NCI-H146 (cell line): ENCODE measurements at regions not wholly inside any gene's neighbourhood (a gene's known extent, or its start where the extent isn't known, plus 50 kb on each side); places are given as distances from the start of the nearest gene placed in this dataset.

Experiments
- DNase-seq: peaks from one replicate; lab custom pipeline; 2025; lab: John Stamatoyannopoulos, UW

- no peak for DNase-seq
Measured at GRCh38 chr12:69096669-69097335, 142.6 kb upstream of the CPSF6 start.

GRCh38 chr12:69097619-69098368 lies 141.6 kb upstream of the CPSF6 start:
- no peak for DNase-seq

GRCh38 chr12:69099201-69099837 lies 140.1 kb upstream of the CPSF6 start:
- no peak for DNase-seq

- DNase-seq, result no peak
Measured at GRCh38 chr12:69101505-69101904, 137.9 kb upstream of the CPSF6 start.

- DNase-seq, result no peak
Measured at GRCh38 chr12:69102856-69103255, 136.5 kb upstream of the CPSF6 start.

GRCh38 chr12:69105101-69105962 lies 134.0 kb upstream of the CPSF6 start:
- DNase-seq, result peak; percentile 11

- DNase-seq, result no peak
Measured at GRCh38 chr12:69106482-69107118, 132.8 kb upstream of the CPSF6 start.

- DNase-seq, result no peak
Measured at GRCh38 chr12:69107541-69107940, 131.8 kb upstream of the CPSF6 start.

- no peak for DNase-seq
Measured at GRCh38 chr12:69108037-69108436, 131.3 kb upstream of the CPSF6 start.

- DNase-seq, result no peak
Measured at GRCh38 chr12:69112616-69113015, 126.8 kb upstream of the CPSF6 start.

GRCh38 chr12:69115099-69115498 lies 124.3 kb upstream of the CPSF6 start:
- no peak for DNase-seq

- DNase-seq, result no peak
Measured at GRCh38 chr12:69115951-69116350, 123.4 kb upstream of the CPSF6 start.

GRCh38 chr12:69117566-69118266 lies 121.7 kb upstream of the CPSF6 start:
- no peak for DNase-seq

GRCh38 chr12:69118516-69118915 lies 120.9 kb upstream of the CPSF6 start:
- no peak for DNase-seq

GRCh38 chr12:69119770-69120169 lies 119.6 kb upstream of the CPSF6 start:
- DNase-seq, result no peak

- DNase-seq, result no peak
Measured at GRCh38 chr12:69120354-69120753, 119.0 kb upstream of the CPSF6 start.

- DNase-seq, result no peak
Measured at GRCh38 chr12:69123311-69123710, 116.1 kb upstream of the CPSF6 start.

- no peak for DNase-seq
Measured at GRCh38 chr12:69123919-69124638, 115.3 kb upstream of the CPSF6 start.

- DNase-seq, result no peak
Measured at GRCh38 chr12:69129017-69129416, 110.4 kb upstream of the CPSF6 start.

GRCh38 chr12:69129564-69129963 lies 109.8 kb upstream of the CPSF6 start:
- DNase-seq, result no peak
